Liver (tissue), 8 donors: ENCODE measurements at regions not wholly inside any gene's neighbourhood (a gene's known extent, or its start where the extent isn't known, plus 50 kb on each side); places are given as distances from the start of the nearest gene placed in this dataset.

Experiments used
- DNase-seq: peaks from one replicate; pipeline ENCODE4 v3.0.0-alpha.2; 2017; ENCODE audit warnings: low spot score
- H3K27ac ChIP-seq, 2 donors: one replicate each; pipeline ENCODE4 v1.7.0; 2013; ENCODE audit warnings: inconsistent platforms in 2 of 2, low read length in 2 of 2, control low read depth in 1 of 2, low read depth in 1 of 2, mild to moderate bottlenecking in 1 of 2
- H3K27me3 ChIP-seq, 4 donors: one replicate each; pipeline versions ENCODE4 v1.6.1 to v1.7.0; 2013; ENCODE audit warnings: low read length in 3 of 4, inconsistent platforms in 1 of 4, mild to moderate bottlenecking in 1 of 4, moderate library complexity in 1 of 4; ENCODE audit not compliant: control insufficient read depth in 4 of 4, insufficient read depth in 4 of 4
- H3K36me3 ChIP-seq, 4 donors: one replicate each; pipeline versions ENCODE4 v1.6.1 to v1.7.0; 2013; ENCODE audit warnings: low read length in 3 of 4, mild to moderate bottlenecking in 3 of 4, low read depth in 1 of 4, moderate library complexity in 1 of 4; ENCODE audit not compliant: control insufficient read depth in 4 of 4, insufficient read depth in 3 of 4
- H3K4me1 ChIP-seq, 4 donors: one replicate each; pipeline versions ENCODE4 v1.6.1 to v1.7.0; 2013; ENCODE audit warnings: low read length in 3 of 4, mild to moderate bottlenecking in 3 of 4, moderate library complexity in 1 of 4; ENCODE audit not compliant: control insufficient read depth in 4 of 4, insufficient read depth in 4 of 4
- H3K4me3 ChIP-seq, 3 donors: one replicate each; pipeline versions ENCODE4 v1.6.1 to v1.7.0; 2013; ENCODE audit warnings: low read length in 3 of 3, control low read depth in 1 of 3, low read depth in 1 of 3, mild to moderate bottlenecking in 1 of 3
- H3K9ac ChIP-seq, 2 donors: one replicate each; pipeline ENCODE4 v1.7.0; 2013; ENCODE audit warnings: low read length in 2 of 2, mild to moderate bottlenecking in 2 of 2, moderate library complexity in 2 of 2, control low read depth in 1 of 2, low read depth in 1 of 2
- H3K9me3 ChIP-seq, 4 donors: one replicate each; pipeline versions ENCODE4 v1.6.1 to v1.7.0; 2013; ENCODE audit warnings: low read length in 3 of 4; ENCODE audit not compliant: control insufficient read depth in 4 of 4
- EGR1 ChIP-seq, 2 donors: IDR thresholded peaks; 2 replicates each; pipeline ENCODE4 v1.6.1; 2016 to 2018; ENCODE audit warnings: antibody characterized with exemption in 2 of 2, low read depth in 2 of 2
- GABPA ChIP-seq, 2 donors: IDR thresholded peaks in 1 of 2; conservative IDR thresholded peaks in 1 of 2; 2 replicates each; pipeline ENCODE4 v1.6.1; 2016; ENCODE audit warnings: antibody characterized with exemption in 2 of 2, mild to moderate bottlenecking in 1 of 2, moderate library complexity in 1 of 2
- HNF4A ChIP-seq, 2 donors: conservative IDR thresholded peaks; 2 replicates each; pipeline ENCODE4 v1.6.1; 2016; ENCODE audit warnings: antibody characterized with exemption in 2 of 2, mild to moderate bottlenecking in 2 of 2
- JUND ChIP-seq, 2 donors: IDR thresholded peaks; 2 replicates each; pipeline ENCODE4 v1.6.1; 2016; ENCODE audit warnings: antibody characterized with exemption in 2 of 2
- NR2F2 ChIP-seq: IDR thresholded peaks from 2 replicates; pipeline ENCODE4 v1.6.1; 2016; ENCODE audit warnings: antibody characterized with exemption
- RAD21 ChIP-seq, 2 donors: IDR thresholded peaks; 2 replicates each; pipeline ENCODE4 v1.6.1; 2016; ENCODE audit warnings: antibody characterized with exemption in 2 of 2, mild to moderate bottlenecking in 2 of 2
- RXRA ChIP-seq, 2 donors: IDR thresholded peaks; 2 replicates each; pipeline ENCODE4 v1.6.1; 2017 to 2018; ENCODE audit warnings: antibody characterized with exemption in 2 of 2, mild to moderate bottlenecking in 1 of 2
- YY1 ChIP-seq: IDR thresholded peaks from 2 replicates; pipeline ENCODE4 v1.6.1; 2016; ENCODE audit warnings: antibody characterized with exemption, mild to moderate bottlenecking
- WGBS: extraction: QIAGEN DNeasy Blood & Tissue Kit; methylation state at CpG from one replicate; pipeline ENCODE4 v1.1.7; 2013; 5-methylcytosine and 5-hydroxymethylcytosine counted together
- TF ChIP-seq, protein P1 (sequence below): IDR thresholded peaks from 2 replicates; pipeline ENCODE4 v1.6.1; 2016; ENCODE audit warnings: antibody characterized with exemption
- TF ChIP-seq, protein P2 (sequence below): fragments of 150-350 bp; IDR thresholded peaks from 2 replicates; pipeline ENCODE4 v1.5.1; 2017; ENCODE audit warnings: improper control_type of control experiment, low read depth, low read length; ENCODE audit not compliant: missing input control
- TF ChIP-seq, protein P3 (sequence below): IDR thresholded peaks from 2 replicates; pipeline ENCODE4 v1.6.1; 2016; ENCODE audit warnings: antibody characterized with exemption, mild to moderate bottlenecking
- TF ChIP-seq, protein P4 (sequence below): IDR thresholded peaks from 2 replicates; pipeline ENCODE4 v1.6.1; 2016; ENCODE audit warnings: antibody characterized with exemption
- donor health status: healthy.
- donor health status: healthy.
- donor health status: healthy.
- donor health status: healthy.
- donor health status: healthy.

DNA sequence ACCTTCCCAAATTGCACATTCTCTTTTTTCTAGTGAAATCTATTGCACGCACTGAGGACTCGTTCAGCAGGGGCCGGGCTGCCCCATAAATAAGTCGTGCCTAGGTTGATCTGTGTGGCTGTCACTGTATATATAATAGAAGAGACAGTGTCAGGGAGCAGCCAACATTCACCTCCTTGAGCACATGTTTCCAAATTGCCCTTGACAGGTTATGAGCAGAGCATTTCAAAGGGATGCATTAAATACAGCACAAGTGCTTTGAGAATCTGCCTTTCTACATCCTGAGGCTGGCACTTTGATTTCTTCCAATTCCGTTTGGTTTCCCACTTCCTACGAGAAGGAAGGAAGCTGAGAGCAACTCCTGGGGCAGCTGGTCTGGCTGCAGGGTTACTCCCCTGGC lies 291.2 kb downstream of the NPIPA8 start:
- no peaks in the 10 kb centered on the region for H3K36me3 ChIP-seq
- TF ChIP-seq, protein P1, sequence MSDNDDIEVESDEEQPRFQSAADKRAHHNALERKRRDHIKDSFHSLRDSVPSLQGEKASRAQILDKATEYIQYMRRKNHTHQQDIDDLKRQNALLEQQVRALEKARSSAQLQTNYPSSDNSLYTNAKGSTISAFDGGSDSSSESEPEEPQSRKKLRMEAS: no peak
- TF ChIP-seq GABPA (IDR thresholded peaks at IDR 0.05 in 1 of 2, conservative IDR thresholded peaks at IDR 0.05 in 1 of 2) (no peak), YY1 (no peak), HNF4A (conservative IDR thresholded peaks at IDR 0.05) (no peak), EGR1 (IDR thresholded peaks at IDR 0.05; ENCODE audit: low read depth in 2 of 2) (no peak), NR2F2 (no peak), RAD21 (IDR thresholded peaks at IDR 0.05) (no peak), RXRA (IDR thresholded peaks at IDR 0.05) (no peak)
- TF ChIP-seq, protein P2, sequence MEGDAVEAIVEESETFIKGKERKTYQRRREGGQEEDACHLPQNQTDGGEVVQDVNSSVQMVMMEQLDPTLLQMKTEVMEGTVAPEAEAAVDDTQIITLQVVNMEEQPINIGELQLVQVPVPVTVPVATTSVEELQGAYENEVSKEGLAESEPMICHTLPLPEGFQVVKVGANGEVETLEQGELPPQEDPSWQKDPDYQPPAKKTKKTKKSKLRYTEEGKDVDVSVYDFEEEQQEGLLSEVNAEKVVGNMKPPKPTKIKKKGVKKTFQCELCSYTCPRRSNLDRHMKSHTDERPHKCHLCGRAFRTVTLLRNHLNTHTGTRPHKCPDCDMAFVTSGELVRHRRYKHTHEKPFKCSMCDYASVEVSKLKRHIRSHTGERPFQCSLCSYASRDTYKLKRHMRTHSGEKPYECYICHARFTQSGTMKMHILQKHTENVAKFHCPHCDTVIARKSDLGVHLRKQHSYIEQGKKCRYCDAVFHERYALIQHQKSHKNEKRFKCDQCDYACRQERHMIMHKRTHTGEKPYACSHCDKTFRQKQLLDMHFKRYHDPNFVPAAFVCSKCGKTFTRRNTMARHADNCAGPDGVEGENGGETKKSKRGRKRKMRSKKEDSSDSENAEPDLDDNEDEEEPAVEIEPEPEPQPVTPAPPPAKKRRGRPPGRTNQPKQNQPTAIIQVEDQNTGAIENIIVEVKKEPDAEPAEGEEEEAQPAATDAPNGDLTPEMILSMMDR: no peak
- TF ChIP-seq, protein P3, sequence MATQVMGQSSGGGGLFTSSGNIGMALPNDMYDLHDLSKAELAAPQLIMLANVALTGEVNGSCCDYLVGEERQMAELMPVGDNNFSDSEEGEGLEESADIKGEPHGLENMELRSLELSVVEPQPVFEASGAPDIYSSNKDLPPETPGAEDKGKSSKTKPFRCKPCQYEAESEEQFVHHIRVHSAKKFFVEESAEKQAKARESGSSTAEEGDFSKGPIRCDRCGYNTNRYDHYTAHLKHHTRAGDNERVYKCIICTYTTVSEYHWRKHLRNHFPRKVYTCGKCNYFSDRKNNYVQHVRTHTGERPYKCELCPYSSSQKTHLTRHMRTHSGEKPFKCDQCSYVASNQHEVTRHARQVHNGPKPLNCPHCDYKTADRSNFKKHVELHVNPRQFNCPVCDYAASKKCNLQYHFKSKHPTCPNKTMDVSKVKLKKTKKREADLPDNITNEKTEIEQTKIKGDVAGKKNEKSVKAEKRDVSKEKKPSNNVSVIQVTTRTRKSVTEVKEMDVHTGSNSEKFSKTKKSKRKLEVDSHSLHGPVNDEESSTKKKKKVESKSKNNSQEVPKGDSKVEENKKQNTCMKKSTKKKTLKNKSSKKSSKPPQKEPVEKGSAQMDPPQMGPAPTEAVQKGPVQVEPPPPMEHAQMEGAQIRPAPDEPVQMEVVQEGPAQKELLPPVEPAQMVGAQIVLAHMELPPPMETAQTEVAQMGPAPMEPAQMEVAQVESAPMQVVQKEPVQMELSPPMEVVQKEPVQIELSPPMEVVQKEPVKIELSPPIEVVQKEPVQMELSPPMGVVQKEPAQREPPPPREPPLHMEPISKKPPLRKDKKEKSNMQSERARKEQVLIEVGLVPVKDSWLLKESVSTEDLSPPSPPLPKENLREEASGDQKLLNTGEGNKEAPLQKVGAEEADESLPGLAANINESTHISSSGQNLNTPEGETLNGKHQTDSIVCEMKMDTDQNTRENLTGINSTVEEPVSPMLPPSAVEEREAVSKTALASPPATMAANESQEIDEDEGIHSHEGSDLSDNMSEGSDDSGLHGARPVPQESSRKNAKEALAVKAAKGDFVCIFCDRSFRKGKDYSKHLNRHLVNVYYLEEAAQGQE: no peak
- TF ChIP-seq, protein P4, sequence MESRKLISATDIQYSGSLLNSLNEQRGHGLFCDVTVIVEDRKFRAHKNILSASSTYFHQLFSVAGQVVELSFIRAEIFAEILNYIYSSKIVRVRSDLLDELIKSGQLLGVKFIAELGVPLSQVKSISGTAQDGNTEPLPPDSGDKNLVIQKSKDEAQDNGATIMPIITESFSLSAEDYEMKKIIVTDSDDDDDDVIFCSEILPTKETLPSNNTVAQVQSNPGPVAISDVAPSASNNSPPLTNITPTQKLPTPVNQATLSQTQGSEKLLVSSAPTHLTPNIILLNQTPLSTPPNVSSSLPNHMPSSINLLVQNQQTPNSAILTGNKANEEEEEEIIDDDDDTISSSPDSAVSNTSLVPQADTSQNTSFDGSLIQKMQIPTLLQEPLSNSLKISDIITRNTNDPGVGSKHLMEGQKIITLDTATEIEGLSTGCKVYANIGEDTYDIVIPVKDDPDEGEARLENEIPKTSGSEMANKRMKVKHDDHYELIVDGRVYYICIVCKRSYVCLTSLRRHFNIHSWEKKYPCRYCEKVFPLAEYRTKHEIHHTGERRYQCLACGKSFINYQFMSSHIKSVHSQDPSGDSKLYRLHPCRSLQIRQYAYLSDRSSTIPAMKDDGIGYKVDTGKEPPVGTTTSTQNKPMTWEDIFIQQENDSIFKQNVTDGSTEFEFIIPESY: no peak
- H3K27me3 ChIP-seq: no peaks in the 10 kb centered on the region
- H3K27ac ChIP-seq: no peak overlapping the region
- no peak overlapping the region for H3K9ac ChIP-seq
- no peak overlapping the region for H3K4me3 ChIP-seq
- no peaks in the 10 kb centered on the region for H3K4me1 ChIP-seq
- no peak for DNase-seq
- 69% methylated on average over 6 of the region's 6 CpGs for WGBS
- H3K9me3 ChIP-seq: no peaks in the 10 kb centered on the region

DNA sequence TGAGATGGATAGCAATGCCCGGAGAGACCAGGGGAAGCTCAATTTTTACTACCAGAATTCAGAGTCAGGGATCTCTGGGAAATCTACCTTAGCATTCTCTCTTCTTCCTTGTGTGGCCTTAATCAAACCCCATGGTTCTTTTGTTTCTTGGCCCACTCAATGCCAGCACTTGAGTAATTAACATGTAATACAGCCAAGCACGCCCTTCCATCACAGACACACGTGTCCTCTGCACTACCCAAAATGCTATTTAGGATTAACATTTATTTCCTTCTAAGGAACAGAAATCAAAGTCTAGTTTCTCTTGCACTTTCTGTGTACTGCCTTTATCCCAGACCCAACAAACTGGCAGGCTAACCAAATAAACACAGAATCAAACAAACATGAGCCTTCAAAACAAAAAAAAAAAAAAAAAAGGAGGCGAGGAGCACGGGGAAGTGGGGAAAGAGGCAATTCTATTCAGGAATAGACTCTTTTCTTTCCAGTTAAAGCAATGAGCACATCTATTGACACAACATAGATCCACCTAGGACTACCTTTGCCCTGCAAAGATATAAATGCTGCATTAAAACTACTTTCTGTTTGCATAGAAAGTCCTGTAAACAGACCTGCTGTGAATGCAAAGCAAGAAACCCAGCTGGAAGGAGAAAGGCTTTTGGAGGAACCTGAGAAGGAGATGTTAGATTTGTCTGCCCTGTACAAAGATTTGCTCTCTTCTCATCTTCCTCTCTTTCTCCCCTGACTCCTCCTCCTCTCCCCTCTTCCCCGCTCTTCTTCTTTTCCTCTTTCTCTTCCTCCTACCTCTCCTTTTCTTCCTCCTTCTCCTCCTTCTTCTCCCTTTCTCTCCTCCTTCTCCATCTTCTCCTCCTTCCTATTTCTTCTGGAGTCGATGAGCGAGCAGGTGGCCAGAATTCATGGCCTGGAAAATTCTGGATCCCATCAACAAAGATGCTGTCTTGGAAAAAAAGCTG lies 294.4 kb downstream of the NPIPA8 start:
- Histone ChIP-seq H3K36me3 (no peaks in the 10 kb centered on the region), H3K4me1 (no peaks in the 10 kb centered on the region), H3K4me3 (no peak overlapping the region), H3K27ac (no peak overlapping the region), H3K9ac (no peak overlapping the region), H3K27me3 (no peaks in the 10 kb centered on the region), H3K9me3 (no peaks in the 10 kb centered on the region)
- no peak for DNase-seq
- WGBS: 49% methylated on average over 8 of the region's 8 CpGs
- TF ChIP-seq YY1 (no peak), RAD21 (IDR thresholded peaks at IDR 0.05) (no peak), JUND (IDR thresholded peaks at IDR 0.05) (no peak)
